B cell (primary cell): ENCODE measurements at regions not wholly inside any gene's neighbourhood (a gene's known extent, or its start where the extent isn't known, plus 50 kb on each side); places are given as distances from the start of the nearest gene placed in this dataset.

ENCODE experiments used
- ATAC-seq: fragments of 200-7000 bp; cut with Tn5 transposase; one replicate; pipeline ENCODE4 v1.10.0; 2021; ENCODE audit warnings: low read depth, mild to moderate bottlenecking, moderate number of reproducible peaks, moderate library complexity
- CTCF ChIA-PET: fragments of 350-600 bp; sonication (Branson Sonifier 250); formaldehyde crosslinking; loops from one replicate; lab custom pipeline; 2021; ENCODE audit warnings: antibody characterized with exemption, inconsistent platforms; lab: Charles Lee
- POLR2A ChIA-PET: fragments of 350-600 bp; sonication (Branson Sonifier 250); formaldehyde crosslinking; loops from one replicate; lab custom pipeline; 2021; ENCODE audit warnings: antibody characterized with exemption; lab: Charles Lee
- DNase-seq: peaks from one replicate; pipeline ENCODE4 v3.0.0; 2013
- H2AFZ ChIP-seq: 2 replicates; pipeline ENCODE4 v1.6.1; 2012; ENCODE audit warnings: mild to moderate bottlenecking, low read depth, low read length; ENCODE audit not compliant: insufficient read depth, poor library complexity, severe bottlenecking
- H3K27ac ChIP-seq, 2 donors: 1 replicate in 1 of 2; 2 replicates in 1 of 2; pipeline ENCODE4 v1.5.1; 2012 to 2013; ENCODE audit warnings: low read length in 2 of 2, mild to moderate bottlenecking in 2 of 2, moderate library complexity in 1 of 2
- H3K27me3 ChIP-seq, 4 experiments: fragments of 200-600 bp in 1 of 4; sonication (generic) in 1 of 4; replicated peaks in 1 of 4; 1 replicate in 2 of 4; 2 replicates in 2 of 4; pipeline versions ENCODE4 v1.6.1 to v1.7.0; 2013 to 2016; ENCODE audit warnings: low read length in 3 of 4, mild to moderate bottlenecking in 2 of 4, mixed read lengths in 1 of 4, moderate library complexity in 1 of 4; ENCODE audit not compliant: insufficient read depth in 4 of 4, control insufficient read depth in 3 of 4; ENCODE audit errors: control extremely low read depth in 1 of 4
- H3K36me3 ChIP-seq, 2 experiments: replicated peaks in 1 of 2; 1 replicate in 1 of 2; 2 replicates in 1 of 2; pipeline versions ENCODE4 v1.6.1 to v1.7.1; 2013; ENCODE audit warnings: low read length in 1 of 2; ENCODE audit not compliant: insufficient read depth in 2 of 2, control insufficient read depth in 1 of 2; ENCODE audit errors: control extremely low read depth in 1 of 2, extremely low read depth in 1 of 2
- H3K4me1 ChIP-seq, 2 donors: fragments of 200-600 bp in 1 of 2; sonication (generic) in 1 of 2; 1 replicate in 1 of 2; 2 replicates in 1 of 2; pipeline versions ENCODE4 v1.5.1 to v1.6.1; 2013 to 2017; ENCODE audit warnings: low read length in 2 of 2; ENCODE audit not compliant: control insufficient read depth in 2 of 2, insufficient read depth in 2 of 2
- H3K4me2 ChIP-seq: replicated peaks from 2 replicates; pipeline ENCODE3; 2012; ENCODE audit warnings: mild to moderate bottlenecking, low read depth, low read length; ENCODE audit not compliant: poor library complexity, severe bottlenecking
- H3K4me3 ChIP-seq, 5 experiments: fragments of 200-600 bp in 1 of 5; sonication (generic) in 1 of 5; 1 replicate in 3 of 5; 2 replicates in 2 of 5; pipeline versions ENCODE4 v1.5.1 to v1.7.0; 2011 to 2016; ENCODE audit warnings: low read length in 4 of 5, mild to moderate bottlenecking in 4 of 5, low read depth in 2 of 5, control low read depth in 1 of 5, moderate library complexity in 1 of 5; ENCODE audit not compliant: insufficient read depth in 1 of 5; ENCODE audit errors: control extremely low read depth in 1 of 5, extremely low read depth in 1 of 5
- H3K79me2 ChIP-seq: fragments of 200-600 bp; sonication (generic); one replicate; pipeline ENCODE4 v1.6.0; 2016; ENCODE audit warnings: low read length; ENCODE audit not compliant: control insufficient read depth, insufficient read depth
- H3K9ac ChIP-seq: fragments of 200-600 bp; sonication (generic); 2 replicates; pipeline ENCODE4 v1.6.1; 2017; ENCODE audit warnings: mild to moderate bottlenecking, low read length, moderate library complexity
- H3K9me3 ChIP-seq, 3 donors: one replicate each; pipeline versions ENCODE4 v1.6.1 to v1.7.1; 2013; ENCODE audit warnings: low read length in 2 of 3; ENCODE audit not compliant: control insufficient read depth in 2 of 3, insufficient read depth in 1 of 3; ENCODE audit errors: control extremely low read depth in 1 of 3
- H4K20me1 ChIP-seq: 2 replicates; pipeline ENCODE4 v1.6.0; 2012; ENCODE audit warnings: mild to moderate bottlenecking, low read length; ENCODE audit not compliant: insufficient read depth, control insufficient read depth, poor library complexity, severe bottlenecking
- H3K27ac Mint-ChIP-seq: one replicate; pipeline ENCODE4 v1.8.0; 2021; ENCODE audit warnings: mixed read lengths
- H3K27me3 Mint-ChIP-seq: one replicate; pipeline ENCODE4 v1.8.0; 2021; ENCODE audit warnings: mixed read lengths
- H3K4me1 Mint-ChIP-seq: one replicate; pipeline ENCODE4 v1.8.0; 2021; ENCODE audit warnings: mixed read lengths
- H3K4me3 Mint-ChIP-seq: one replicate; pipeline ENCODE4 v1.8.0; 2021; ENCODE audit warnings: mixed read lengths
- H3K9me3 Mint-ChIP-seq: one replicate; pipeline ENCODE4 v1.8.0; 2022; ENCODE audit warnings: mixed read lengths; ENCODE audit not compliant: insufficient read depth
- EZH2 ChIP-seq: IDR thresholded peaks from 2 replicates; pipeline ENCODE4 v1.6.1; 2012; ENCODE audit warnings: borderline replicate concordance, low read depth, mild to moderate bottlenecking, moderate library complexity, low read length; ENCODE audit not compliant: insufficient read depth, poor library complexity, severe bottlenecking
- WGBS: methylation state at CpG from one replicate; pipeline ENCODE4 v1.1.5; 2013; ENCODE audit warnings: missing lambda C conversion rate; ENCODE audit not compliant: insufficient coverage; 5-methylcytosine and 5-hydroxymethylcytosine counted together
- intact Hi-C: fragments of 100-400 bp; cut with micrococcal nuclease; formaldehyde crosslinking; loops from one replicate; pipeline ENCODE4 v1.10.0; 2022
- TF ChIP-seq, protein P1 (sequence below): fragments of 200-600 bp; IDR thresholded peaks from one replicate; pipeline ENCODE4 v1.8.0; 2022; ENCODE audit warnings: antibody characterized with exemption, mild to moderate bottlenecking

DNA sequence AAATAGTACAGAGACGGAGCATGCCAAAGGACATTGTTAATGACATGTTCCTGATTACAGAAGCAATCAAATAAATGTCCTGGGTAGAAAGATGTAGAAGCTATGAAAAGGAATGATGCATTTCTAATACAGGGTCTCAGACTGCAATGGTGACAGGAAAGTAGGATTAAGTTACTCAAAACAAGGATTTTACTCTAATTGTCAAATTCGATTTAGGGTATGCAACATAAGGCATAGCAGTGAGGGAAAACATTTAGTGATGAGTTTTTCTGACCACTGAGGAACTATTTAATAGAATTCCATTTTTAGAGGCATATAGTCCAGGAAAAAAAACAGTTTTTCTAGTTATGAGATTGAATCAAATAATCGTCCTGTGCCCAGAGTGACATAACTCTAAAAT lies 715.1 kb upstream of the ACO1 start:
- H3K4me1 Mint-ChIP-seq, result no peaks in the 10 kb centered on the region
- Histone ChIP-seq H3K9me3 (no peaks in the 10 kb centered on the region), H3K9ac (no peak overlapping the region), H3K4me2 (no peak overlapping the region), H4K20me1 (no peaks in the 10 kb centered on the region), H3K27me3 (no peaks in the 10 kb centered on the region), H3K27ac (no peak overlapping the region), H3K79me2 (no peaks in the 10 kb centered on the region), H3K4me1 (no peaks in the 10 kb centered on the region), H3K4me3 (no peak overlapping the region), H3K36me3 (no peaks in the 10 kb centered on the region), H2AFZ (no peak overlapping the region)
- DNase-seq (no peak), ATAC-seq (no peak)
- ChIA-PET POLR2A (no interaction called here), CTCF (no interaction called here)
- no peak overlapping the region for H3K4me3 Mint-ChIP-seq
- no peak overlapping the region for H3K27ac Mint-ChIP-seq
- no peaks in the 10 kb centered on the region for H3K9me3 Mint-ChIP-seq
- H3K27me3 Mint-ChIP-seq, result no peaks in the 10 kb centered on the region
- TF ChIP-seq EZH2, result no peak
- TF ChIP-seq, protein P1, sequence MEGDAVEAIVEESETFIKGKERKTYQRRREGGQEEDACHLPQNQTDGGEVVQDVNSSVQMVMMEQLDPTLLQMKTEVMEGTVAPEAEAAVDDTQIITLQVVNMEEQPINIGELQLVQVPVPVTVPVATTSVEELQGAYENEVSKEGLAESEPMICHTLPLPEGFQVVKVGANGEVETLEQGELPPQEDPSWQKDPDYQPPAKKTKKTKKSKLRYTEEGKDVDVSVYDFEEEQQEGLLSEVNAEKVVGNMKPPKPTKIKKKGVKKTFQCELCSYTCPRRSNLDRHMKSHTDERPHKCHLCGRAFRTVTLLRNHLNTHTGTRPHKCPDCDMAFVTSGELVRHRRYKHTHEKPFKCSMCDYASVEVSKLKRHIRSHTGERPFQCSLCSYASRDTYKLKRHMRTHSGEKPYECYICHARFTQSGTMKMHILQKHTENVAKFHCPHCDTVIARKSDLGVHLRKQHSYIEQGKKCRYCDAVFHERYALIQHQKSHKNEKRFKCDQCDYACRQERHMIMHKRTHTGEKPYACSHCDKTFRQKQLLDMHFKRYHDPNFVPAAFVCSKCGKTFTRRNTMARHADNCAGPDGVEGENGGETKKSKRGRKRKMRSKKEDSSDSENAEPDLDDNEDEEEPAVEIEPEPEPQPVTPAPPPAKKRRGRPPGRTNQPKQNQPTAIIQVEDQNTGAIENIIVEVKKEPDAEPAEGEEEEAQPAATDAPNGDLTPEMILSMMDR, result no peak
- 80% methylated on average over 2 of the region's 3 CpGs for WGBS
- intact Hi-C loops, result no loop called here

DNA sequence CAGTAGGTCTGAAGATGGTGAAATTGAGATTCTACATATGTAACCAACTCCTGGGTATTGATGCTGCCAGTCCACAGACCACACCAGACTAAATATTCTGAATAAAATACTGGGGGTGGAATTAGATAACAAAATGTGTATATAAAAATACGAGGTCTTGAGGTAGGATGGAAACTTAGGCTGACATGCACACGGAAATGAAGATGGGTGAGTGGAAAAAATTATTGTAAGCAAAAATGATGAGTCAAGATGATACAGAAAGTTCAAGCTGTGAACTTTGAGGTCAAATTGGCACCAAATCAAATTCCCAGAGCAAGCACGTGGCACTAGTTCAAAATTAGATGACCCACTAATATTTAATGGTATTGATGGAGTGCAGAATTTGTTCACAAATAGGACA lies 713.4 kb upstream of the ACO1 start:
- ChIA-PET CTCF (no interaction called here), POLR2A (no interaction called here)
- no peaks in the 10 kb centered on the region for H3K79me2 ChIP-seq
- H3K9me3 Mint-ChIP-seq, result no peaks in the 10 kb centered on the region
- H3K4me2 ChIP-seq, result no peak overlapping the region
- H3K27me3 ChIP-seq, result no peaks in the 10 kb centered on the region
- no peak for DNase-seq
- H3K9ac ChIP-seq, result no peak overlapping the region
- no peak for ATAC-seq
- intact Hi-C loops, result no loop called here
- H3K4me3 ChIP-seq, result no peak overlapping the region
- no peaks in the 10 kb centered on the region for H4K20me1 ChIP-seq
- TF ChIP-seq, protein P1, result no peak
- TF ChIP-seq EZH2, result no peak
- H3K27me3 Mint-ChIP-seq, result no peaks in the 10 kb centered on the region
- H3K4me1 ChIP-seq, result no peaks in the 10 kb centered on the region
- no peak overlapping the region for H3K27ac Mint-ChIP-seq
- H3K9me3 ChIP-seq, result no peaks in the 10 kb centered on the region
- no peak overlapping the region for H2AFZ ChIP-seq
- H3K4me3 Mint-ChIP-seq, result no peak overlapping the region
- WGBS, result 71% methylated on average over 2 of the region's 3 CpGs
- no peaks in the 10 kb centered on the region for H3K36me3 ChIP-seq
- H3K4me1 Mint-ChIP-seq, result no peaks in the 10 kb centered on the region
- no peak overlapping the region for H3K27ac ChIP-seq
